ENCODE measurements at regions not wholly inside any gene's neighbourhood (a gene's known extent, or its start where the extent isn't known, plus 50 kb on each side); places are given as distances from the start of the nearest gene placed in this dataset.

- H3K4me3 ChIP-seq (ENCODE audit: low read depth, low read length) = no peak overlapping the region
- TF ChIP-seq MYC (IDR thresholded peaks at IDR 0.05; ENCODE audit: low read depth, low read length) = no peak
- TF ChIP-seq MAX (IDR thresholded peaks at IDR 0.05; ENCODE audit: low read depth, low read length) = no peak
- TF ChIP-seq POLR2A (IDR thresholded peaks at IDR 0.05; ENCODE audit: extremely low read depth, insufficient read length) = no peak
- no peak for TF ChIP-seq CTCF (IDR thresholded peaks at IDR 0.05; ENCODE audit: low read depth, low read length)
- DNase-seq (ENCODE audit: low read depth) = no peak
Measured at GRCh38 chr9:108168236-108168850, 678.8 kb upstream of the KLF4 start.

- no peak for DNase-seq (ENCODE audit: low read depth)
- TF ChIP-seq CTCF (IDR thresholded peaks at IDR 0.05; ENCODE audit: low read depth, low read length) (no peak), MAX (IDR thresholded peaks at IDR 0.05; ENCODE audit: low read depth, low read length) (no peak), POLR2A (IDR thresholded peaks at IDR 0.05; ENCODE audit: extremely low read depth, insufficient read length) (no peak), MYC (IDR thresholded peaks at IDR 0.05; ENCODE audit: low read depth, low read length) (no peak)
- H3K4me3 ChIP-seq (ENCODE audit: low read depth, low read length) = no peak overlapping the region
Measured at GRCh38 chr9:108167136-108167900, 677.7 kb upstream of the KLF4 start.

GRCh38 chr9:108166519-108166918 is 677.0 kb upstream of the KLF4 start:
- no peak for DNase-seq (ENCODE audit: low read depth)
- H3K4me3 ChIP-seq (ENCODE audit: low read depth, low read length) = no peak overlapping the region
- no peak for TF ChIP-seq POLR2A (IDR thresholded peaks at IDR 0.05; ENCODE audit: extremely low read depth, insufficient read length)
- TF ChIP-seq MAX (IDR thresholded peaks at IDR 0.05; ENCODE audit: low read depth, low read length) = no peak
- no peak for TF ChIP-seq MYC (IDR thresholded peaks at IDR 0.05; ENCODE audit: low read depth, low read length)
- TF ChIP-seq CTCF (IDR thresholded peaks at IDR 0.05; ENCODE audit: low read depth, low read length) = no peak

- TF ChIP-seq CTCF (IDR thresholded peaks at IDR 0.05; ENCODE audit: low read depth, low read length) (no peak), POLR2A (IDR thresholded peaks at IDR 0.05; ENCODE audit: extremely low read depth, insufficient read length) (no peak), MYC (IDR thresholded peaks at IDR 0.05; ENCODE audit: low read depth, low read length) (no peak), MAX (IDR thresholded peaks at IDR 0.05; ENCODE audit: low read depth, low read length) (no peak)
- H3K4me3 ChIP-seq (ENCODE audit: low read depth, low read length) = no peak overlapping the region
- DNase-seq (ENCODE audit: low read depth) = no peak
Measured at GRCh38 chr9:108163321-108164005, 673.9 kb upstream of the KLF4 start.

- TF ChIP-seq MAX (IDR thresholded peaks at IDR 0.05; ENCODE audit: low read depth, low read length) (no peak), CTCF (IDR thresholded peaks at IDR 0.05; ENCODE audit: low read depth, low read length) (no peak), POLR2A (IDR thresholded peaks at IDR 0.05; ENCODE audit: extremely low read depth, insufficient read length) (no peak), MYC (IDR thresholded peaks at IDR 0.05; ENCODE audit: low read depth, low read length) (no peak)
- no peak overlapping the region for H3K4me3 ChIP-seq (ENCODE audit: low read depth, low read length)
- DNase-seq (ENCODE audit: low read depth) = no peak
Measured at GRCh38 chr9:108162664-108163063, 673.1 kb upstream of the KLF4 start.
